NCI-H524 (cell line): ENCODE measurements at regions not wholly inside any gene's neighbourhood (a gene's known extent, or its start where the extent isn't known, plus 50 kb on each side); places are given as distances from the start of the nearest gene placed in this dataset.

Experiments
- DNase-seq, 2 experiments: peaks; one replicate each; lab custom pipeline; 2025; lab: John Stamatoyannopoulos, UW

GRCh38 chr7:121450631-121451198 is 54.6 kb upstream of the FAM3C start:
- no peak for DNase-seq

- no peak for DNase-seq
Observed at GRCh38 chr7:121449735-121450240, 53.7 kb upstream of the FAM3C start.

- DNase-seq = no peak
Observed at GRCh38 chr7:121449329-121449728, 53.2 kb upstream of the FAM3C start.

GRCh38 chr7:121448429-121448828 is 52.3 kb upstream of the FAM3C start:
- no peak for DNase-seq

- DNase-seq = no peak
Observed at GRCh38 chr7:121447911-121448300, 51.8 kb upstream of the FAM3C start.

- DNase-seq = no peak
Observed at GRCh38 chr7:121447243-121447910, 51.3 kb upstream of the FAM3C start.

- no peak for DNase-seq
Observed at GRCh38 chr7:121446526-121446925, 50.4 kb upstream of the FAM3C start.
